Ascending aorta (tissue), 2 donors: ENCODE measurements at regions not wholly inside any gene's neighbourhood (a gene's known extent, or its start where the extent isn't known, plus 50 kb on each side); places are given as distances from the start of the nearest gene placed in this dataset.

ENCODE experiments used
- DNase-seq, 2 donors: peaks; one replicate each; pipeline ENCODE4 v3.0.0-alpha.2; 2019; ENCODE audit warnings: low spot score in 2 of 2
- H3K27ac ChIP-seq, 2 donors: fragments of 200-600 bp; sonication (generic); one replicate each; pipeline ENCODE4 v1.5.1; 2016 to 2017; ENCODE audit warnings: mild to moderate bottlenecking in 1 of 2
- H3K27me3 ChIP-seq: fragments of 200-600 bp; sonication (generic); one replicate; pipeline ENCODE4 v1.5.1; 2017
- H3K36me3 ChIP-seq, 2 donors: fragments of 200-600 bp; sonication (generic); one replicate each; pipeline ENCODE4 v1.5.1; 2016
- H3K4me1 ChIP-seq, 2 donors: fragments of 200-600 bp; sonication (generic); one replicate each; pipeline ENCODE4 v1.5.1; 2016 to 2017; ENCODE audit warnings: mild to moderate bottlenecking in 1 of 2
- H3K4me3 ChIP-seq, 2 donors: fragments of 200-600 bp; sonication (generic); one replicate each; pipeline ENCODE4 v1.5.1; 2016 to 2017; ENCODE audit warnings: mild to moderate bottlenecking in 1 of 2
- H3K9me3 ChIP-seq, 2 donors: fragments of 200-600 bp; sonication (generic); one replicate each; pipeline ENCODE4 v1.5.1; 2016
- CTCF ChIP-seq, 3 experiments: fragments of 200-600 bp in 2 of 3; fragments of 450-650 bp in 1 of 3; sonication (generic) in 2 of 3; IDR thresholded peaks; one replicate each; pipeline ENCODE4 v1.5.1; 2016 to 2019; ENCODE audit warnings: antibody characterized with exemption in 3 of 3, mild to moderate bottlenecking in 1 of 3, moderate library complexity in 1 of 3
- intact Hi-C: fragments of 100-400 bp; cut with DNase I; formaldehyde crosslinking; loops from one replicate; pipeline ENCODE4 v1.15.1; 2023

GRCh38 chr5:166027582-166027981 lies 2263.9 kb upstream of the WWC1 start:
- no peak for TF ChIP-seq CTCF (IDR thresholded peaks at IDR 0.05)
- no peak overlapping the region for H3K4me3 ChIP-seq
- no peaks in the 10 kb centered on the region for H3K27me3 ChIP-seq
- no peaks in the 10 kb centered on the region for H3K36me3 ChIP-seq
- DNase-seq = no peak
- no peaks in the 10 kb centered on the region for H3K4me1 ChIP-seq
- intact Hi-C loops = no loop called here
- no peaks in the 10 kb centered on the region for H3K9me3 ChIP-seq
- H3K27ac ChIP-seq = no peak overlapping the region

- intact Hi-C loops = no loop called here
- Histone ChIP-seq H3K4me1 (no peaks in the 10 kb centered on the region), H3K27ac (no peak overlapping the region), H3K9me3 (no peaks in the 10 kb centered on the region), H3K36me3 (no peaks in the 10 kb centered on the region), H3K27me3 (no peaks in the 10 kb centered on the region), H3K4me3 (no peak overlapping the region)
- DNase-seq = no peak
- no peak for TF ChIP-seq CTCF (IDR thresholded peaks at IDR 0.05)
These were observed 2259.5 kb upstream of the WWC1 start for GRCh38 chr5:166031926-166032325.

GRCh38 chr5:166032601-166033000 lies 2258.8 kb upstream of the WWC1 start:
- H3K9me3 ChIP-seq = no peaks in the 10 kb centered on the region
- H3K36me3 ChIP-seq = no peaks in the 10 kb centered on the region
- no peak overlapping the region for H3K27ac ChIP-seq
- no peak for TF ChIP-seq CTCF (IDR thresholded peaks at IDR 0.05)
- intact Hi-C loops = no loop called here
- DNase-seq = no peak
- no peaks in the 10 kb centered on the region for H3K27me3 ChIP-seq
- H3K4me1 ChIP-seq = no peaks in the 10 kb centered on the region
- no peak overlapping the region for H3K4me3 ChIP-seq

- DNase-seq = no peak
- intact Hi-C loops = no loop called here
- no peaks in the 10 kb centered on the region for H3K9me3 ChIP-seq
- TF ChIP-seq CTCF (IDR thresholded peaks at IDR 0.05) = no peak
- H3K36me3 ChIP-seq = no peaks in the 10 kb centered on the region
- H3K27me3 ChIP-seq = no peaks in the 10 kb centered on the region
- no peak overlapping the region for H3K4me3 ChIP-seq
- no peaks in the 10 kb centered on the region for H3K4me1 ChIP-seq
- no peak overlapping the region for H3K27ac ChIP-seq
These were observed 2245.5 kb upstream of the WWC1 start for GRCh38 chr5:166045961-166046360.

GRCh38 chr5:166046956-166047355 lies 2244.5 kb upstream of the WWC1 start:
- H3K27me3 ChIP-seq = no peaks in the 10 kb centered on the region
- H3K4me1 ChIP-seq = no peaks in the 10 kb centered on the region
- no peak for TF ChIP-seq CTCF (IDR thresholded peaks at IDR 0.05)
- DNase-seq = no peak
- intact Hi-C loops = no loop called here
- H3K4me3 ChIP-seq = no peak overlapping the region
- H3K36me3 ChIP-seq = no peaks in the 10 kb centered on the region
- H3K27ac ChIP-seq = no peak overlapping the region
- no peaks in the 10 kb centered on the region for H3K9me3 ChIP-seq

- intact Hi-C loops = no loop called here
- TF ChIP-seq CTCF (IDR thresholded peaks at IDR 0.05) = no peak
- H3K4me1 ChIP-seq = no peaks in the 10 kb centered on the region
- no peaks in the 10 kb centered on the region for H3K27me3 ChIP-seq
- no peak overlapping the region for H3K27ac ChIP-seq
- no peaks in the 10 kb centered on the region for H3K9me3 ChIP-seq
- H3K36me3 ChIP-seq = no peaks in the 10 kb centered on the region
- H3K4me3 ChIP-seq = no peak overlapping the region
- no peak for DNase-seq
These were observed 2240.9 kb upstream of the WWC1 start for GRCh38 chr5:166050531-166050930.
